ENCODE measurements at regions not wholly inside any gene's neighbourhood (a gene's known extent, or its start where the extent isn't known, plus 50 kb on each side); places are given as distances from the start of the nearest gene placed in this dataset.

GRCh38 chr5:62707131-62707530 is 128.5 kb downstream of the LRRC70 start:
- DNase-seq, result no peak
- intact Hi-C loops (cut with DNase I; ENCODE audit: low total_unique reads), result no loop called here
- Histone ChIP-seq H3K27me3 (no peaks in the 10 kb centered on the region), H3K27ac (no peak overlapping the region), H3K36me3 (no peaks in the 10 kb centered on the region), H3K9me3 (no peaks in the 10 kb centered on the region), H3K4me1 (no peaks in the 10 kb centered on the region), H3K4me3 (no peak overlapping the region)
- TF ChIP-seq, protein P1, sequence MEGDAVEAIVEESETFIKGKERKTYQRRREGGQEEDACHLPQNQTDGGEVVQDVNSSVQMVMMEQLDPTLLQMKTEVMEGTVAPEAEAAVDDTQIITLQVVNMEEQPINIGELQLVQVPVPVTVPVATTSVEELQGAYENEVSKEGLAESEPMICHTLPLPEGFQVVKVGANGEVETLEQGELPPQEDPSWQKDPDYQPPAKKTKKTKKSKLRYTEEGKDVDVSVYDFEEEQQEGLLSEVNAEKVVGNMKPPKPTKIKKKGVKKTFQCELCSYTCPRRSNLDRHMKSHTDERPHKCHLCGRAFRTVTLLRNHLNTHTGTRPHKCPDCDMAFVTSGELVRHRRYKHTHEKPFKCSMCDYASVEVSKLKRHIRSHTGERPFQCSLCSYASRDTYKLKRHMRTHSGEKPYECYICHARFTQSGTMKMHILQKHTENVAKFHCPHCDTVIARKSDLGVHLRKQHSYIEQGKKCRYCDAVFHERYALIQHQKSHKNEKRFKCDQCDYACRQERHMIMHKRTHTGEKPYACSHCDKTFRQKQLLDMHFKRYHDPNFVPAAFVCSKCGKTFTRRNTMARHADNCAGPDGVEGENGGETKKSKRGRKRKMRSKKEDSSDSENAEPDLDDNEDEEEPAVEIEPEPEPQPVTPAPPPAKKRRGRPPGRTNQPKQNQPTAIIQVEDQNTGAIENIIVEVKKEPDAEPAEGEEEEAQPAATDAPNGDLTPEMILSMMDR (IDR thresholded peaks at IDR 0.05), result no peak

DNA sequence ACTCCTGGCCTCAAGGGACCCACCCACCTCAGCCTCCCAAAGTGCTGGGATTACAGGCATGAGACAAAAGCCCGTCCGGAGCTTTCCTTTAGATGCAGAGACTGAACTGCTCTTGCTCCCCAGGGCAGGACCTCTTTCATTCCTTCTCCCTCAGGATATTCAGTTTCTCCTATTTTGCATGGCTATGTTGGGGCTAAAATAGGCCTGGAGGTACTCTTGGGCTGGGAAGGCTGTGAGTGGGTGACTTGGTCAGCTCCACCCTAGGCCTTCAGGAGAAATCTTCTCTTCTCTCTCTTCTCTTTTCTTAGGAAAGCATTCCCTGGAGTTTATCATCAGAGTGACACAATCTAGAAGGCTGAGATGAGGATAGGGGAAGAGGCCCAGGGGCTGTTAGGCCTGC is 126.4 kb downstream of the LRRC70 start:
- intact Hi-C loops (cut with DNase I; ENCODE audit: low total_unique reads), result no loop called here
- H3K4me1 ChIP-seq, result no peaks in the 10 kb centered on the region
- H3K9me3 ChIP-seq, result no peaks in the 10 kb centered on the region
- no peak overlapping the region for H3K4me3 ChIP-seq
- no peak overlapping the region for H3K27ac ChIP-seq
- TF ChIP-seq, protein P1 (IDR thresholded peaks at IDR 0.05), result no peak
- no peaks in the 10 kb centered on the region for H3K27me3 ChIP-seq
- no peak for DNase-seq
- no peaks in the 10 kb centered on the region for H3K36me3 ChIP-seq

DNA sequence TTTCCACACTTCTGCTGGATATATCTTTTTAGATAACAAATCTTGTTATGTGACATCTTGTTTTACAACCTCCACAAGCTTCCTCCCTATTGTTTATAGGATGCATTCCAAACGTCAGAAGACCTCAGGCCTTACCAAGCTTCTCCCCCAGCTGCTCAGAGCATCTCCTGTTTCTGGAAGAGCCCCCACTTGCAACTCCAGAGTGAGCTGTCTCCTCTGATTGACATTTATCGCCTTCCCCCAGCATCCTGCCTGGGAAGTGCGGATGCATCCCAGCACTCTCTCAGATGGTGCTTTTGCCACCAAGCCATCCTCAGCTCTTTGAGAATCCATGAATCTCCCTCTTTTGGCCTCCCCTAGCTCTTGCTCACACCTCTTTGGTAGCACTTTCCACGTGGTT is 123.5 kb downstream of the LRRC70 start:
- H3K27ac ChIP-seq, result no peak overlapping the region
- DNase-seq, result no peak
- no peaks in the 10 kb centered on the region for H3K9me3 ChIP-seq
- intact Hi-C loops (cut with DNase I; ENCODE audit: low total_unique reads), result no loop called here
- H3K36me3 ChIP-seq, result no peaks in the 10 kb centered on the region
- no peak overlapping the region for H3K4me3 ChIP-seq
- no peaks in the 10 kb centered on the region for H3K27me3 ChIP-seq
- H3K4me1 ChIP-seq, result no peaks in the 10 kb centered on the region
- TF ChIP-seq, protein P1 (IDR thresholded peaks at IDR 0.05), result no peak

DNA sequence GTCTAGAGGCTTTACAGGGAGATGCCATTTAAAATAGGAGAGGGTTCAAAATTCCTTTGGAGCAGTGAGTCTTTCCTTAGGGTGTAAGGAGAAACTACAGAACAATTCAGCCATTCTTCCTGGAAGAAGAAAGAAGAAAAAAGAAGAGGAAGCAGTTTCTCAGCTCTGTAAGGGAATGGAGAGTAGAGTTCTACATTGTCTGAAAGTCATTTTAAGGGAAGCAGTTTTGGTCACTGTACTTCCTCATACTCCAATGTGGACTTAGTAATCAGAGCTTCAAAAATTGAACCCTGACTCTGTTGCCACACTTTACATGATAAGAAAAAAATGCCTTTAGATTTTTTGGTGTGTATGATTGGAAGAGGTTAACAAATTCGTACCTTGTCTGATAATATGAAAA is 122.4 kb downstream of the LRRC70 start:
- no peaks in the 10 kb centered on the region for H3K27me3 ChIP-seq
- TF ChIP-seq, protein P1 (IDR thresholded peaks at IDR 0.05), result no peak
- no peak for DNase-seq

DNA sequence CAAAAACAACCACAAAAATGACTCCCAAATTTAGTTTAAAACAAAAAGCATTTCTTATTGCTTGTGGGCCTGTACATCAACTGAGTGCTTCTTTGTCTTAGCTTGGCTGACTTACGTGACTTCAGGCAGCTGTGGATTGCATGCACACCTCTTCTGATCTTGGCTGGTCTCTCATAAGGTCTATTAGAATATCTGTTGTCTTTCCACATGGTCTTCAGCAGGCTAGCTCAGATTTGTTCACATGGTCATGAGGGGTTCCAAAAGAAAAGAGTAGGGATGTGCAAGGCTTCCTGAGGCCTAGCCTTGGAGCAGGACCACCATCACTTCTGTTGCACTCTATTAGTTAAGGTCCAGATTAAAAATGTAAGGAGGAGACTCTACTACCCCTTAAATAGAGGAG is 120.1 kb downstream of the LRRC70 start:
- no peaks in the 10 kb centered on the region for H3K27me3 ChIP-seq
- no peak for DNase-seq
- H3K4me3 ChIP-seq, result no peak overlapping the region
- intact Hi-C loops (cut with DNase I; ENCODE audit: low total_unique reads), result no loop called here
- H3K36me3 ChIP-seq, result no peaks in the 10 kb centered on the region
- TF ChIP-seq, protein P1 (IDR thresholded peaks at IDR 0.05), result no peak
- no peaks in the 10 kb centered on the region for H3K9me3 ChIP-seq
- no peak overlapping the region for H3K27ac ChIP-seq
- no peaks in the 10 kb centered on the region for H3K4me1 ChIP-seq

More for the DNA sequence above, 122.4 kb downstream of the LRRC70 start:
- intact Hi-C loops (cut with DNase I; ENCODE audit: low total_unique reads), result no loop called here
- no peaks in the 10 kb centered on the region for H3K36me3 ChIP-seq
- H3K9me3 ChIP-seq, result no peaks in the 10 kb centered on the region
- H3K27ac ChIP-seq, result no peak overlapping the region
- H3K4me1 ChIP-seq, result no peaks in the 10 kb centered on the region
- no peak overlapping the region for H3K4me3 ChIP-seq

DNA sequence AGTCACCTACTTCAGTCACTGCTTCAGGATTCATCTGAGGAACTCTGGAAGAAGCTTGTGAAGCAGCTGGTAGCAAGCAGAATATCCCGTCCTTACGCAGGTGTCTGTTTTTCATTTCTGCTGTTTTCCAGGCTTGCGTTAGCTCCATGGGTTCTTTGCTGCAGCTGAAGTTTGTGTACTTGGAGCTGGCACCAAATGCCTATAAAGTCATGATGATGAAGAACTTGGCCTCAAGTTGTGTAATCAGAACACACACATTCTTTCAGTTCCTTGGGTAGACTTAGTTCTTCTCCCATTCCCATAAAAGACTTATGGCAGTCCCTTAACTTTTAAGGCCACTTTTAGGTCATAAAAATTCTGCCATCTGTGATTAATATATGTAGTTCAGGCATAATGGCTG is 116.7 kb downstream of the LRRC70 start:
- Histone ChIP-seq H3K27ac (no peak overlapping the region), H3K4me1 (no peaks in the 10 kb centered on the region), H3K4me3 (no peak overlapping the region), H3K36me3 (no peaks in the 10 kb centered on the region), H3K9me3 (no peaks in the 10 kb centered on the region), H3K27me3 (no peaks in the 10 kb centered on the region)
- no peak for DNase-seq
- TF ChIP-seq, protein P1 (IDR thresholded peaks at IDR 0.05), result no peak
- intact Hi-C loops (cut with DNase I; ENCODE audit: low total_unique reads), result no loop called here

Data from tibial artery (tissue), 4 donors.